ENCODE measurements at regions not wholly inside any gene's neighbourhood (a gene's known extent, or its start where the extent isn't known, plus 50 kb on each side); places are given as distances from the start of the nearest gene placed in this dataset.

DNA sequence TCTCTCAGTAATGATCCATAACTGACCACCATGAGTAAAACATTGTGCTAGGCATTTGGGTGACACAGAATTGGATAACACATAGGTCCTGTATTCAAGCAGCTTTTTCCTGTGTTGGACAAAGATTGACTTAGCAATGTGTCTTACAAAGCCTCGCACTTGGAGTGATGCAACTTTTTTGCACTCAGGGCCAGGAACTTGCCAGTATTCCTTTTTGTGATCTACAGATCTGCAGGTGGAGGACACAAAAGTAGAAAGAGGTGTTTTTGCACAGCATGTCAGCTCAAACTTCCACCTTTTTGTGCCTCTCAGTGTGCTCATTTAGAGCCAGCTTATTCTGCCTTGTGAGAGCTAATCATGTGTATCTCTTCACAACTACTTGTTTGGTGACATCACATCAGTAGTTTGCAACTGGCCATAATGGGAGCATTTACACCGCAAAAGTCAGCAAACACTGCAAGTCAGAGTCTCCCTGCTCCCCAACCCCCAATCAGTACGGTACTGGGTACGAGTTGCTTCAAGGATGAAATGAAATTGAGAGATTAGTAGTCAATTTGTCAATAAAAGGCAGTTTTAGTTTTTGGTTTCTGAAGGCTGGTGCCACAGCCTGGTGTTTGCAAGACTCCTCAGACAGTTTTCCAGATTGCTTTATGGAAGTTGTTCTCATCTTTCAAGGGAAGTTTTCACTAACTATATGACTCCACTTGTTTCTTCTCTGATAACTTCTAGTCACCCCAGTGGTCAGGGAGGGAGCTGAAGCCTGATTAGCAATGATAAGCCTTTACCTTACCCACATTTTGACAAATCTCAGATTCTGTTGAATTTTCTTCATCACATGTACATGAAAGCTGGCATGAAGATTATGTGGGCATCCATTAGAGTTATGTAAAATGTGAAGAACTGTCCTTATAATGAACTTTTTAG is 149.1 kb downstream of the PDCD6IP start:
- Histone ChIP-seq H3K4me1 (no peaks in the 10 kb centered on the region), H3K27me3 (no peaks in the 10 kb centered on the region), H3K4me3 (no peak overlapping the region), H3K27ac (no peak overlapping the region), H3K9me3 (no peaks in the 10 kb centered on the region), H3K36me3 (no peaks in the 10 kb centered on the region)
- intact Hi-C loops (cut with DNase I; ENCODE audit: low total_unique reads), result no loop called here
- TF ChIP-seq, protein P1, sequence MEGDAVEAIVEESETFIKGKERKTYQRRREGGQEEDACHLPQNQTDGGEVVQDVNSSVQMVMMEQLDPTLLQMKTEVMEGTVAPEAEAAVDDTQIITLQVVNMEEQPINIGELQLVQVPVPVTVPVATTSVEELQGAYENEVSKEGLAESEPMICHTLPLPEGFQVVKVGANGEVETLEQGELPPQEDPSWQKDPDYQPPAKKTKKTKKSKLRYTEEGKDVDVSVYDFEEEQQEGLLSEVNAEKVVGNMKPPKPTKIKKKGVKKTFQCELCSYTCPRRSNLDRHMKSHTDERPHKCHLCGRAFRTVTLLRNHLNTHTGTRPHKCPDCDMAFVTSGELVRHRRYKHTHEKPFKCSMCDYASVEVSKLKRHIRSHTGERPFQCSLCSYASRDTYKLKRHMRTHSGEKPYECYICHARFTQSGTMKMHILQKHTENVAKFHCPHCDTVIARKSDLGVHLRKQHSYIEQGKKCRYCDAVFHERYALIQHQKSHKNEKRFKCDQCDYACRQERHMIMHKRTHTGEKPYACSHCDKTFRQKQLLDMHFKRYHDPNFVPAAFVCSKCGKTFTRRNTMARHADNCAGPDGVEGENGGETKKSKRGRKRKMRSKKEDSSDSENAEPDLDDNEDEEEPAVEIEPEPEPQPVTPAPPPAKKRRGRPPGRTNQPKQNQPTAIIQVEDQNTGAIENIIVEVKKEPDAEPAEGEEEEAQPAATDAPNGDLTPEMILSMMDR (IDR thresholded peaks at IDR 0.05), result no peak
- DNase-seq, result no peak

DNA sequence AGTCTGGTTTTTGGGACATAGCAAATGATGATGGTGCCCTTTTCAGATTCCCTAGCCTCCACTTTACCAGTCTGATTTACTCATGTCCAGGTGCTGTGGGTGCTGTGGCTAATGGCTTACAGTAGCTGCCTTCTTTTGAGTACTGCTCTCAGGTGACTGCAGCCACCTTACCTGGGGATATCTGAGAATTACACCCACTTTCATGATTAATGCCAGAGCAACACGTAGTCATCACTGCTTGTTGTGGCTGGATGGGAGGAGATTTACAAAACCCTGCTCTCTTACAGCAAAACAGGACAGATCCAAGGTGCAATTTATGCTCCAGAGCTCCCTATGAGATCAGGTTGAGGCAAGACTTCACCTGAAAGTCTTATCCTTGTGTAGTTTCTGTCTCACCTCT is 150.6 kb downstream of the PDCD6IP start:
- intact Hi-C loops (cut with DNase I; ENCODE audit: low total_unique reads), result no loop called here
- H3K9me3 ChIP-seq, result no peaks in the 10 kb centered on the region
- no peak overlapping the region for H3K27ac ChIP-seq
- DNase-seq, result no peak
- TF ChIP-seq, protein P1 (IDR thresholded peaks at IDR 0.05), result no peak
- no peak overlapping the region for H3K4me3 ChIP-seq
- no peaks in the 10 kb centered on the region for H3K27me3 ChIP-seq
- H3K36me3 ChIP-seq, result no peaks in the 10 kb centered on the region
- no peaks in the 10 kb centered on the region for H3K4me1 ChIP-seq

DNA sequence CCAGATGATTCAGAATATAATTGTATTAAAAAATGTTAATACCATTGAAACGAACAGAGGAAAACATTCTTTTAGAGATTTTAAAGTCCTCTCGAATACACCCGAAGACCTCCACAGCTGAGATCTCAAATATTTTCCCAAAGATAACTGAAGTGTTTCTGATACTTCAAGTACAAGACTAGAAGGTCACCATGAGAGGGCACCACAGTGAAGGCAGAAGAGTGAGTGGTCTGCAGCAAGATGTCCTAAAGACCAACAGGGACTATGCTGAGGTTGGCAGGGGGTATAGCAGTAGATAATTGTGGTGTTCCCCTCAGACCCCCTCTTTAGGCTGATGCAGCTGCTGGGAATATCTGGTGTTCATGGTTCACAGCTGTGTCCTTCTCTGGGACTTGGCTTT is 156.5 kb downstream of the PDCD6IP start:
- H3K36me3 ChIP-seq, result no peaks in the 10 kb centered on the region
- TF ChIP-seq, protein P1 (IDR thresholded peaks at IDR 0.05), result no peak
- intact Hi-C loops (cut with DNase I; ENCODE audit: low total_unique reads), result no loop called here
- no peaks in the 10 kb centered on the region for H3K9me3 ChIP-seq
- H3K27ac ChIP-seq, result no peak overlapping the region
- H3K4me1 ChIP-seq, result no peaks in the 10 kb centered on the region
- no peak for DNase-seq
- no peaks in the 10 kb centered on the region for H3K27me3 ChIP-seq
- no peak overlapping the region for H3K4me3 ChIP-seq

DNA sequence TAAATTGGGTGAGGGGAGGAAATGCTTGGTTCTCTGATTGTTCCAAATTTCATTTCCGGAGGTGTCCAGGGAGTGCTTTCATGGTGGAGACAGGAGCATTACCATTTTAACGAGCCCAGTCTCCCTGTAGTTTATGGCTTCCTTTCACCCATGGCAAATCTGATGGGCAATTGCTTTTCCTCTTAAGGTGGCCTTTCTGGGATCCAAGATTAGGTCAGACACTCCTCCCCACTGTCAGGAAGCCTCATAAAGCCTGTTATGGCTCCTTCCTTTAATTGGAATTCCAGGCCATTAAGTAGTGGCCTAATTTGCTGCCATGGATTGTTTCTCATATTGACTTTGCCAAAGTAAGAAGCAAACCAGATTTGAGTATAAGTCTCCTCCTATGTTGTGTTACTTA is 157.8 kb downstream of the PDCD6IP start:
- H3K4me3 ChIP-seq, result no peak overlapping the region

DNA sequence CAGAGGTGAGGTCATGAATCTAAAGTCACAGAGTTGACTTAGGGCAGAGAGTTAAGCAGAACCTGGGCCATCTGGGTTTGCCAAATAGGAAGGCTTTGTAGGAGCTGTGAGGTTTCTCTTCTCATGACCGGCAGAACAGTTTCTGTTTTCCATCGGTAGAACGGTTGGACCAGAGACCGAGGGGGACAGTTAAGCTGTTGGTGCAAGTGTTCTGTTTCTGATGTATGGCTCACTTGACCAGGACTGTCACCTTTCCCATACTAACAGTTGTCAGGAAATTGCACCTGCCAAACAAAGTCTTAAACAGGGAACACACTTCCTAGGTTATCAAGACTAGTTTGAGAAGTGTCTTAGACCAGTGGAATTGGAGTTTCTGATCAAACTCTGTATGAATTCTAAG is 158.3 kb downstream of the PDCD6IP start:
- Histone ChIP-seq H3K36me3 (no peaks in the 10 kb centered on the region), H3K4me1 (no peaks in the 10 kb centered on the region), H3K9me3 (no peaks in the 10 kb centered on the region), H3K4me3 (no peak overlapping the region), H3K27me3 (no peaks in the 10 kb centered on the region), H3K27ac (no peak overlapping the region)
- DNase-seq, result no peak
- intact Hi-C loops (cut with DNase I; ENCODE audit: low total_unique reads), result no loop called here
- TF ChIP-seq, protein P1 (IDR thresholded peaks at IDR 0.05), result no peak

More for the DNA sequence above, 157.8 kb downstream of the PDCD6IP start:
- TF ChIP-seq, protein P1 (IDR thresholded peaks at IDR 0.05), result no peak
- intact Hi-C loops (cut with DNase I; ENCODE audit: low total_unique reads), result no loop called here
- H3K27ac ChIP-seq, result no peak overlapping the region
- H3K4me1 ChIP-seq, result no peaks in the 10 kb centered on the region
- DNase-seq, result no peak
- H3K27me3 ChIP-seq, result no peaks in the 10 kb centered on the region
- H3K9me3 ChIP-seq, result no peaks in the 10 kb centered on the region
- H3K36me3 ChIP-seq, result no peaks in the 10 kb centered on the region
